Upper lobe of left lung (tissue), 6 donors: ENCODE measurements at regions not wholly inside any gene's neighbourhood (a gene's known extent, or its start where the extent isn't known, plus 50 kb on each side); places are given as distances from the start of the nearest gene placed in this dataset.

ENCODE experiments used
- ATAC-seq, 2 donors: fragments of 200-7000 bp; cut with Tn5 transposase; one replicate each; pipeline ENCODE4 v1.9.1; 2022; ENCODE audit warnings: mild to moderate bottlenecking in 2 of 2, moderate library complexity in 2 of 2; ENCODE audit not compliant: low FRiP score in 2 of 2
- DNase-seq, 2 donors: peaks; one replicate each; pipeline ENCODE4 v3.0.0-alpha.2; 2019 to 2020
- H3K27ac ChIP-seq, 4 donors: fragments of 200-600 bp; sonication (generic); one replicate each; pipeline ENCODE4 v1.5.1; 2016 to 2019
- H3K27me3 ChIP-seq, 4 donors: fragments of 200-600 bp; sonication (generic); one replicate each; pipeline ENCODE4 v1.5.1; 2017 to 2019
- H3K36me3 ChIP-seq, 4 donors: fragments of 200-600 bp; sonication (generic); one replicate each; pipeline ENCODE4 v1.5.1; 2016 to 2019
- H3K4me1 ChIP-seq, 4 donors: fragments of 200-600 bp; sonication (generic); one replicate each; pipeline ENCODE4 v1.5.1; 2018 to 2019
- H3K4me3 ChIP-seq, 4 donors: fragments of 200-600 bp; sonication (generic); one replicate each; pipeline ENCODE4 v1.5.1; 2017 to 2019; ENCODE audit warnings: mild to moderate bottlenecking in 2 of 4, moderate library complexity in 1 of 4
- H3K9me3 ChIP-seq, 4 donors: fragments of 200-600 bp; sonication (generic); one replicate each; pipeline ENCODE4 v1.5.1; 2018 to 2019
- CTCF ChIP-seq, 6 experiments: fragments of 450-650 bp in 4 of 6; fragments of 200-600 bp in 2 of 6; sonication (generic) in 2 of 6; IDR thresholded peaks; one replicate each; pipeline ENCODE4 v1.5.1; 2016 to 2019; ENCODE audit warnings: antibody characterized with exemption in 6 of 6
- EP300 ChIP-seq, 4 donors: sonication (generic); formaldehyde crosslinking; IDR thresholded peaks; one replicate each; pipeline ENCODE4 v1.5.1; 2017; ENCODE audit warnings: antibody characterized with exemption in 4 of 4, control low read depth in 2 of 4
- POLR2A ChIP-seq, 4 donors: fragments of 450-650 bp; IDR thresholded peaks; one replicate each; pipeline ENCODE4 v1.5.1; 2016 to 2017; ENCODE audit warnings: antibody characterized with exemption in 4 of 4, mild to moderate bottlenecking in 2 of 4
- POLR2AphosphoS5 ChIP-seq, 2 donors: sonication (generic); formaldehyde crosslinking; IDR thresholded peaks; one replicate each; pipeline ENCODE4 v1.5.1; 2017; ENCODE audit warnings: antibody characterized with exemption in 2 of 2
- WGBS, 2 donors: methylation state at CpG; one replicate each; pipeline ENCODE4 v1.1.5; 2017 to 2018; 5-methylcytosine and 5-hydroxymethylcytosine counted together
- donor health status: DM: no; HTN: no; CAD: no; lungs with moderate emphysema.
- donor health status: DM: no; HTN: yes; CAD: no; lungs with severe emphysema.

- Histone ChIP-seq H3K36me3 (no peaks in the 10 kb centered on the region), H3K9me3 (no peaks in the 10 kb centered on the region), H3K27me3 (no peaks in the 10 kb centered on the region), H3K4me1 (peaks cover 0 to 22% (median 14%) of the 10 kb centered on the region in 4 donors), H3K27ac (no peak overlapping the region), H3K4me3 (no peak overlapping the region)
- no peak for TF ChIP-seq POLR2AphosphoS5 (IDR thresholded peaks at IDR 0.05)
- TF ChIP-seq CTCF (IDR thresholded peaks at IDR 0.05), result no peak
- TF ChIP-seq EP300 (IDR thresholded peaks at IDR 0.05), result no peak
- WGBS, 2 donors, result 52 to 76% methylated on average over 8 to 9 of the region's 9 CpGs
- no peak for DNase-seq
- no peak for ATAC-seq
These were observed 134.1 kb downstream of the OLFM1 start for GRCh38 chr9:135221576-135221950.

- no peaks in the 10 kb centered on the region for H3K9me3 ChIP-seq
- ATAC-seq (no peak), DNase-seq (peak in 1 of 2 donors; percentile 57)
- TF ChIP-seq POLR2AphosphoS5 (IDR thresholded peaks at IDR 0.05) (no peak), EP300 (IDR thresholded peaks at IDR 0.05) (no peak), CTCF (IDR thresholded peaks at IDR 0.05) (no peak), POLR2A (IDR thresholded peaks at IDR 0.05) (no peak)
- no peak overlapping the region for H3K27ac ChIP-seq
- WGBS, 2 donors, result 68% methylated on average over 16 of the region's 16 CpGs; no CpG with 5 or more reads in 1 of the 2 donors
- peaks cover 0 to 18% (median 14%) of the 10 kb centered on the region in 4 donors for H3K4me1 ChIP-seq
- no peak overlapping the region for H3K4me3 ChIP-seq
- H3K27me3 ChIP-seq, result no peaks in the 10 kb centered on the region
- no peaks in the 10 kb centered on the region for H3K36me3 ChIP-seq
These were observed 134.6 kb downstream of the OLFM1 start for GRCh38 chr9:135221951-135222631.

GRCh38 chr9:135222881-135223760, 135.7 kb downstream of the OLFM1 start:
- no peak for TF ChIP-seq EP300 (IDR thresholded peaks at IDR 0.05)
- no peak for TF ChIP-seq POLR2AphosphoS5 (IDR thresholded peaks at IDR 0.05)
- no peak for TF ChIP-seq POLR2A (IDR thresholded peaks at IDR 0.05)
- TF ChIP-seq CTCF (IDR thresholded peaks at IDR 0.05), result no peak
- H3K36me3 ChIP-seq, result no peaks in the 10 kb centered on the region
- 80 to 81% methylated on average over 24 to 30 of the region's 30 CpGs for WGBS, 2 donors

GRCh38 chr9:135223831-135224230, 136.4 kb downstream of the OLFM1 start:
- Histone ChIP-seq H3K4me1 (peaks cover 0 to 13% (median 12%) of the 10 kb centered on the region in 4 donors), H3K9me3 (no peaks in the 10 kb centered on the region), H3K27ac (peak overlapping the region in 1 of 4 donors; percentile 26), H3K4me3 (no peak overlapping the region), H3K36me3 (no peaks in the 10 kb centered on the region), H3K27me3 (no peaks in the 10 kb centered on the region)
- no peak for DNase-seq
- WGBS, 2 donors, result 79 to 88% methylated on average over 7 to 11 of the region's 11 CpGs
- TF ChIP-seq POLR2AphosphoS5 (IDR thresholded peaks at IDR 0.05), result no peak
- no peak for TF ChIP-seq EP300 (IDR thresholded peaks at IDR 0.05)
- no peak for TF ChIP-seq POLR2A (IDR thresholded peaks at IDR 0.05)
- TF ChIP-seq CTCF (IDR thresholded peaks at IDR 0.05), result no peak
- ATAC-seq, result no peak

More at GRCh38 chr9:135222881-135223760, 135.7 kb downstream of the OLFM1 start:
- ATAC-seq, result no peak
- H3K4me3 ChIP-seq, result no peak overlapping the region
- no peak for DNase-seq
- H3K4me1 ChIP-seq, result peaks cover 0 to 18% (median 14%) of the 10 kb centered on the region in 4 donors
- H3K9me3 ChIP-seq, result no peaks in the 10 kb centered on the region
- no peaks in the 10 kb centered on the region for H3K27me3 ChIP-seq
- H3K27ac ChIP-seq, result no peak overlapping the region
